Memory B cell (primary cell): ENCODE measurements at regions not wholly inside any gene's neighbourhood (a gene's known extent, or its start where the extent isn't known, plus 50 kb on each side); places are given as distances from the start of the nearest gene placed in this dataset.

Source experiments
- ATAC-seq: fragments of 150-1000 bp; cut with Tn5 transposase; 2 replicates; pipeline ENCODE4 v1.10.0; 2021; ENCODE audit warnings: low read depth, mild to moderate bottlenecking, moderate library complexity
- DNase-seq, 2 donors: peaks; one replicate each; pipeline ENCODE4 v3.0.0; 2022; ENCODE audit warnings: low spot score in 2 of 2
- H3K27ac Mint-ChIP-seq: one replicate; pipeline ENCODE4 v1.8.0; 2022; ENCODE audit warnings: mild to moderate bottlenecking, moderate library complexity, mixed read lengths
- H3K27me3 Mint-ChIP-seq: one replicate; pipeline ENCODE4 v1.8.0; 2022; ENCODE audit warnings: mixed read lengths
- H3K36me3 Mint-ChIP-seq: one replicate; pipeline ENCODE4 v1.8.0; 2022; ENCODE audit warnings: mild to moderate bottlenecking, mixed read lengths
- H3K4me1 Mint-ChIP-seq: one replicate; pipeline ENCODE4 v1.8.0; 2022; ENCODE audit warnings: mixed read lengths
- H3K4me3 Mint-ChIP-seq: one replicate; pipeline ENCODE4 v1.8.0; 2022; ENCODE audit warnings: mild to moderate bottlenecking, moderate library complexity, mixed read lengths
- H3K9me3 Mint-ChIP-seq: one replicate; pipeline ENCODE4 v1.8.0; 2022; ENCODE audit warnings: mixed read lengths

- no peak for DNase-seq
- Mint-ChIP-seq H3K4me3 (no peak overlapping the region), H3K4me1 (no peaks in the 10 kb centered on the region), H3K27ac (no peak overlapping the region), H3K27me3 (no peaks in the 10 kb centered on the region), H3K36me3 (no peaks in the 10 kb centered on the region), H3K9me3 (peaks cover 7% of the 10 kb centered on the region)
- ATAC-seq = no peak
Measured at GRCh38 chr5:21661184-21661583, 1192.0 kb downstream of the CDH12 start.

- Mint-ChIP-seq H3K27ac (no peak overlapping the region), H3K4me3 (no peak overlapping the region), H3K36me3 (no peaks in the 10 kb centered on the region), H3K9me3 (no peaks in the 10 kb centered on the region), H3K27me3 (no peaks in the 10 kb centered on the region), H3K4me1 (no peaks in the 10 kb centered on the region)
- no peak for DNase-seq
- ATAC-seq = no peak
Measured at GRCh38 chr5:21654556-21654955, 1198.6 kb downstream of the CDH12 start.

- Mint-ChIP-seq H3K27ac (no peak overlapping the region), H3K4me1 (no peaks in the 10 kb centered on the region), H3K36me3 (no peaks in the 10 kb centered on the region), H3K27me3 (no peaks in the 10 kb centered on the region), H3K4me3 (no peak overlapping the region), H3K9me3 (peaks cover 2% of the 10 kb centered on the region)
- DNase-seq (no peak), ATAC-seq (no peak)
Measured at GRCh38 chr5:21649969-21650368, 1203.2 kb downstream of the CDH12 start.

GRCh38 chr5:21646469-21646868 lies 1206.7 kb downstream of the CDH12 start:
- peaks cover 2% of the 10 kb centered on the region for H3K9me3 Mint-ChIP-seq
- no peaks in the 10 kb centered on the region for H3K27me3 Mint-ChIP-seq
- no peaks in the 10 kb centered on the region for H3K36me3 Mint-ChIP-seq
- ATAC-seq (no peak), DNase-seq (no peak)
- no peak overlapping the region for H3K27ac Mint-ChIP-seq
- H3K4me1 Mint-ChIP-seq = no peaks in the 10 kb centered on the region
- H3K4me3 Mint-ChIP-seq = no peak overlapping the region

- Mint-ChIP-seq H3K4me1 (no peaks in the 10 kb centered on the region), H3K36me3 (no peaks in the 10 kb centered on the region), H3K27ac (no peak overlapping the region), H3K4me3 (no peak overlapping the region), H3K9me3 (peaks cover 2% of the 10 kb centered on the region), H3K27me3 (no peaks in the 10 kb centered on the region)
- DNase-seq (no peak), ATAC-seq (no peak)
Measured at GRCh38 chr5:21644032-21644431, 1209.1 kb downstream of the CDH12 start.

- ATAC-seq (no peak), DNase-seq (no peak)
- Mint-ChIP-seq H3K4me3 (no peak overlapping the region), H3K36me3 (no peaks in the 10 kb centered on the region), H3K4me1 (no peaks in the 10 kb centered on the region), H3K27me3 (no peaks in the 10 kb centered on the region), H3K9me3 (peaks cover 4% of the 10 kb centered on the region), H3K27ac (no peak overlapping the region)
Measured at GRCh38 chr5:21642312-21642711, 1210.8 kb downstream of the CDH12 start.

GRCh38 chr5:21623831-21624230 lies 1229.3 kb downstream of the CDH12 start:
- no peak for ATAC-seq
- Mint-ChIP-seq H3K27ac (no peak overlapping the region), H3K27me3 (no peaks in the 10 kb centered on the region), H3K36me3 (no peaks in the 10 kb centered on the region), H3K4me3 (no peak overlapping the region), H3K9me3 (peaks cover 5% of the 10 kb centered on the region), H3K4me1 (no peaks in the 10 kb centered on the region)
- DNase-seq = no peak

GRCh38 chr5:21615195-21615765 lies 1237.9 kb downstream of the CDH12 start:
- DNase-seq = no peak
- H3K4me1 Mint-ChIP-seq = no peaks in the 10 kb centered on the region
- H3K9me3 Mint-ChIP-seq = no peaks in the 10 kb centered on the region
- H3K4me3 Mint-ChIP-seq = no peak overlapping the region
- H3K36me3 Mint-ChIP-seq = peaks cover 2% of the 10 kb centered on the region
- H3K27me3 Mint-ChIP-seq = no peaks in the 10 kb centered on the region
- H3K27ac Mint-ChIP-seq = no peak overlapping the region
- no peak for ATAC-seq

- no peak overlapping the region for H3K27ac Mint-ChIP-seq
- no peaks in the 10 kb centered on the region for H3K27me3 Mint-ChIP-seq
- peaks cover 2% of the 10 kb centered on the region for H3K36me3 Mint-ChIP-seq
- H3K4me1 Mint-ChIP-seq = no peaks in the 10 kb centered on the region
- no peak overlapping the region for H3K4me3 Mint-ChIP-seq
- no peaks in the 10 kb centered on the region for H3K9me3 Mint-ChIP-seq
- ATAC-seq (no peak), DNase-seq (no peak)
Measured at GRCh38 chr5:21613971-21614488, 1239.1 kb downstream of the CDH12 start.

GRCh38 chr5:21603796-21604195 lies 1249.3 kb downstream of the CDH12 start:
- Mint-ChIP-seq H3K27ac (no peak overlapping the region), H3K4me3 (no peak overlapping the region), H3K4me1 (no peaks in the 10 kb centered on the region), H3K9me3 (peaks cover 2% of the 10 kb centered on the region), H3K27me3 (peaks cover 2% of the 10 kb centered on the region), H3K36me3 (no peaks in the 10 kb centered on the region)
- DNase-seq (no peak), ATAC-seq (no peak)

GRCh38 chr5:21594566-21594965 lies 1258.6 kb downstream of the CDH12 start:
- H3K27ac Mint-ChIP-seq = no peak overlapping the region
- no peak overlapping the region for H3K4me3 Mint-ChIP-seq
- no peaks in the 10 kb centered on the region for H3K4me1 Mint-ChIP-seq
- peaks cover 10% of the 10 kb centered on the region for H3K9me3 Mint-ChIP-seq
- H3K27me3 Mint-ChIP-seq = no peaks in the 10 kb centered on the region
- no peaks in the 10 kb centered on the region for H3K36me3 Mint-ChIP-seq
- no peak for ATAC-seq
- DNase-seq = no peak

- H3K27ac Mint-ChIP-seq = no peak overlapping the region
- H3K9me3 Mint-ChIP-seq = peaks cover 10% of the 10 kb centered on the region
- H3K36me3 Mint-ChIP-seq = no peaks in the 10 kb centered on the region
- H3K27me3 Mint-ChIP-seq = no peaks in the 10 kb centered on the region
- no peak for ATAC-seq
- H3K4me3 Mint-ChIP-seq = no peak overlapping the region
- no peak for DNase-seq
- H3K4me1 Mint-ChIP-seq = no peaks in the 10 kb centered on the region
Measured at GRCh38 chr5:21593261-21593660, 1259.9 kb downstream of the CDH12 start.

- ATAC-seq (no peak), DNase-seq (no peak)
- Mint-ChIP-seq H3K36me3 (peaks cover 22% of the 10 kb centered on the region), H3K4me3 (no peak overlapping the region), H3K9me3 (peaks cover 2% of the 10 kb centered on the region), H3K4me1 (peaks cover 2% of the 10 kb centered on the region), H3K27me3 (no peaks in the 10 kb centered on the region), H3K27ac (no peak overlapping the region)
Measured at GRCh38 chr5:21581508-21581907, 1271.6 kb downstream of the CDH12 start.

- H3K27me3 Mint-ChIP-seq = no peaks in the 10 kb centered on the region
- no peak overlapping the region for H3K4me3 Mint-ChIP-seq
- DNase-seq (no peak), ATAC-seq (no peak)
- peaks cover 2% of the 10 kb centered on the region for H3K4me1 Mint-ChIP-seq
- H3K9me3 Mint-ChIP-seq = peaks cover 2% of the 10 kb centered on the region
- no peak overlapping the region for H3K27ac Mint-ChIP-seq
- peaks cover 6% of the 10 kb centered on the region for H3K36me3 Mint-ChIP-seq
Measured at GRCh38 chr5:21574961-21575360, 1278.2 kb downstream of the CDH12 start.

- peaks cover 4% of the 10 kb centered on the region for H3K36me3 Mint-ChIP-seq
- no peak overlapping the region for H3K4me3 Mint-ChIP-seq
- peaks cover under 1% of the 10 kb centered on the region for H3K4me1 Mint-ChIP-seq
- peaks cover 2% of the 10 kb centered on the region for H3K9me3 Mint-ChIP-seq
- ATAC-seq (no peak), DNase-seq (no peak)
- H3K27ac Mint-ChIP-seq = no peak overlapping the region
- no peaks in the 10 kb centered on the region for H3K27me3 Mint-ChIP-seq
Measured at GRCh38 chr5:21574438-21574837, 1278.7 kb downstream of the CDH12 start.
